H9 (cell line): ENCODE measurements at regions not wholly inside any gene's neighbourhood (a gene's known extent, or its start where the extent isn't known, plus 50 kb on each side); places are given as distances from the start of the nearest gene placed in this dataset.
"Not testable (repeated sequence)": the region's sequence is repeated elsewhere in the genome, so short reads cannot be mapped to it uniquely, and the experiment has no call there.

Experiments
- DNase-seq: peaks from one replicate; pipeline ENCODE4 v3.0.0-alpha.2; 2017
- H2AFZ ChIP-seq: one replicate; pipeline ENCODE4 v1.6.1; 2013; ENCODE audit warnings: mild to moderate bottlenecking, low read length, control low read depth, moderate library complexity
- H2AK5ac ChIP-seq: 2 replicates; pipeline ENCODE4 v1.6.1; 2013; ENCODE audit warnings: low read length, control low read depth, mixed read lengths; ENCODE audit not compliant: insufficient read length
- H2BK120ac ChIP-seq: one replicate; pipeline ENCODE4 v1.6.1; 2013; ENCODE audit warnings: low read depth, mild to moderate bottlenecking, low read length, control low read depth, inconsistent platforms; ENCODE audit not compliant: poor library complexity, severe bottlenecking
- H2BK12ac ChIP-seq: 2 replicates; pipeline ENCODE4 v1.6.1; 2013; ENCODE audit warnings: low read length, control low read depth, mixed read lengths, low read depth; ENCODE audit not compliant: insufficient read length
- H2BK15ac ChIP-seq: 2 replicates; pipeline ENCODE4 v1.6.1; 2013; ENCODE audit warnings: low read depth, low read length, control low read depth
- H2BK20ac ChIP-seq: one replicate; pipeline ENCODE4 v1.6.1; 2013; ENCODE audit warnings: low read depth, mild to moderate bottlenecking, low read length, control low read depth, inconsistent platforms; ENCODE audit not compliant: poor library complexity, severe bottlenecking
- H2BK5ac ChIP-seq: 2 replicates; pipeline ENCODE4 v1.6.1; 2013; ENCODE audit warnings: low read length, control low read depth, mixed read lengths; ENCODE audit not compliant: insufficient read length
- H3K14ac ChIP-seq: 2 replicates; pipeline ENCODE4 v1.6.1; 2013; ENCODE audit warnings: low read length, control low read depth; ENCODE audit not compliant: insufficient read depth
- H3K18ac ChIP-seq: 2 replicates; pipeline ENCODE4 v1.6.1; 2013; ENCODE audit warnings: low read depth, mild to moderate bottlenecking, mixed read lengths, low read length, control low read depth; ENCODE audit not compliant: insufficient read length
- H3K23ac ChIP-seq: 2 replicates; pipeline ENCODE4 v1.6.1; 2013; ENCODE audit warnings: low read length, control low read depth, mixed read lengths, low read depth; ENCODE audit not compliant: insufficient read length
- H3K23me2 ChIP-seq: 2 replicates; pipeline ENCODE4 v1.6.1; 2013; ENCODE audit warnings: low read depth, mild to moderate bottlenecking, mixed read lengths, low read length, control low read depth; ENCODE audit not compliant: insufficient read length, poor library complexity, severe bottlenecking
- H3K27ac ChIP-seq: 2 replicates; pipeline ENCODE4 v1.5.1; 2013; ENCODE audit warnings: low read length, control low read depth, mixed read lengths, low read depth; ENCODE audit not compliant: insufficient read length
- H3K27me3 ChIP-seq: 2 replicates; pipeline ENCODE4 v1.6.1; 2013; ENCODE audit warnings: low read length, control low read depth, inconsistent platforms; ENCODE audit not compliant: insufficient read depth
- H3K4ac ChIP-seq: 2 replicates; pipeline ENCODE4 v1.6.1; 2013; ENCODE audit warnings: low read depth, mild to moderate bottlenecking, control low read depth, inconsistent platforms, low read length, moderate library complexity
- H3K4me1 ChIP-seq: 2 replicates; pipeline ENCODE4 v1.6.1; 2013; ENCODE audit warnings: low read length, control low read depth, inconsistent platforms; ENCODE audit not compliant: insufficient read depth
- H3K4me2 ChIP-seq: 2 replicates; pipeline ENCODE4 v1.6.1; 2013; ENCODE audit warnings: low read length, control low read depth, mixed read lengths; ENCODE audit not compliant: insufficient read length, insufficient read depth
- H3K56ac ChIP-seq: 2 replicates; pipeline ENCODE4 v1.6.1; 2013; ENCODE audit warnings: low read depth, mild to moderate bottlenecking, mixed read lengths, low read length, control low read depth; ENCODE audit not compliant: insufficient read length
- H3K79me1 ChIP-seq: 2 replicates; pipeline ENCODE4 v1.6.1; 2013; ENCODE audit warnings: low read depth, mild to moderate bottlenecking, moderate library complexity, low read length, control low read depth, inconsistent platforms; ENCODE audit not compliant: insufficient read depth, poor library complexity, severe bottlenecking
- H3K79me2 ChIP-seq: 2 replicates; pipeline ENCODE4 v1.6.1; 2013; ENCODE audit warnings: low read length, control low read depth, inconsistent platforms; ENCODE audit not compliant: insufficient read depth
- H3K9ac ChIP-seq: 2 replicates; pipeline ENCODE4 v1.6.1; 2013; ENCODE audit warnings: low read length, control low read depth, mixed read lengths; ENCODE audit not compliant: insufficient read length; ENCODE audit errors: extremely low read depth
- H3K9me3 ChIP-seq: one replicate; pipeline ENCODE4 v1.6.1; 2013; ENCODE audit warnings: low read depth, low read length, inconsistent platforms; ENCODE audit not compliant: control insufficient read depth
- H3T11ph ChIP-seq: one replicate; pipeline ENCODE4 v1.6.1; 2013; ENCODE audit warnings: mild to moderate bottlenecking, low read length, control low read depth, inconsistent platforms
- H4K20me1 ChIP-seq: one replicate; pipeline ENCODE4 v1.6.1; 2013; ENCODE audit not compliant: control insufficient read depth, insufficient read length, insufficient read depth
- H4K5ac ChIP-seq: 2 replicates; pipeline ENCODE4 v1.6.1; 2013; ENCODE audit warnings: low read depth, mild to moderate bottlenecking, mixed read lengths, low read length, control low read depth; ENCODE audit not compliant: insufficient read length
- H4K8ac ChIP-seq: replicated peaks from 2 replicates; pipeline ENCODE4 v1.6.1; 2013; ENCODE audit warnings: low read length, control low read depth, mixed read lengths, low read depth; ENCODE audit not compliant: insufficient read length
- H4K91ac ChIP-seq: 2 replicates; pipeline ENCODE4 v1.6.1; 2013; ENCODE audit warnings: low read depth, mild to moderate bottlenecking, moderate library complexity, mixed read lengths, low read length, control low read depth; ENCODE audit not compliant: insufficient read length
- H3K27ac Mint-ChIP-seq, 3 experiments: 2 replicates in 2 of 3; 3 replicates in 1 of 3; pipeline ENCODE4 v1.8.0; 2020 to 2021; ENCODE audit warnings: mixed read lengths in 3 of 3, mild to moderate bottlenecking in 1 of 3, moderate library complexity in 1 of 3
- H3K27me3 Mint-ChIP-seq: 2 replicates; pipeline ENCODE4 v1.8.0; 2021; ENCODE audit warnings: low read depth, mild to moderate bottlenecking, moderate library complexity, mixed read lengths
- H3K36me3 Mint-ChIP-seq, 3 experiments: 2 replicates in 2 of 3; 3 replicates in 1 of 3; pipeline ENCODE4 v1.8.0; 2020 to 2021; ENCODE audit warnings: low read depth in 3 of 3, mixed read lengths in 3 of 3; ENCODE audit not compliant: insufficient read depth in 1 of 3
- H3K4me1 Mint-ChIP-seq, 2 experiments: 2 replicates each; pipeline ENCODE4 v1.8.0; 2020; ENCODE audit warnings: mixed read lengths in 2 of 2
- H3K4me3 Mint-ChIP-seq, 2 experiments: 2 replicates in 1 of 2; 3 replicates in 1 of 2; pipeline ENCODE4 v1.8.0; 2020 to 2021; ENCODE audit warnings: mild to moderate bottlenecking in 2 of 2, mixed read lengths in 2 of 2, moderate library complexity in 1 of 2
- H3K9me3 Mint-ChIP-seq, 2 experiments: 2 replicates in 1 of 2; 3 replicates in 1 of 2; pipeline ENCODE4 v1.8.0; 2020; ENCODE audit warnings: mild to moderate bottlenecking in 2 of 2, mixed read lengths in 2 of 2, moderate library complexity in 1 of 2
- WGBS: extraction: QIAGEN DNeasy Blood & Tissue Kit; methylation state at CpG from one replicate; pipeline ENCODE4 v1.1.7; 2013; ENCODE audit warnings: missing lambda C conversion rate, low lambda C conversion rate, mixed read lengths; ENCODE audit not compliant: insufficient read length; ENCODE audit errors: extremely low coverage; 5-methylcytosine and 5-hydroxymethylcytosine counted together
- TF ChIP-seq, protein P1 (sequence below): fragments of 200-600 bp; sonication (generic); conservative IDR thresholded peaks from 3 replicates; pipeline ENCODE4 v1.8.0; 2021; ENCODE audit warnings: antibody characterized with exemption, mild to moderate bottlenecking

DNA sequence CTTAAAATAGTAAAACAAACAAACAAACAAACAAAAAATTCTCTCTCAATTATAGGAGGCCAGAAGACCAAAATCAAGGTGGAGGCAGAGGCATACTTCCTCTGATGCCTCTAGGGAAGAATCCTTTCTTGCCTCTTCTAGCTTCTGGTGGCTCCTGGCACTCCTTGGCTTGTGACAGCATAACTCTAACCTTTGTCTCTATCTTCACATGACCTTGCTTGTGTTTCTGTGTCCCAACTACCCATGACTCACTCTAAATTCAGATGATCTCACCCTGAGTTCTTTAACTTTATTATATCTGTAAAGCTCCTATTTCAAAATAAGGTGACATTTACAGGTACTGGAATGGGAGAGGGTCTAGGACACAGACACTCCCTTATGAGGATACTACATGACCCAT lies 88.3 kb upstream of the ANTXRL start:
- Histone ChIP-seq H3K9me3 (no peaks in the 10 kb centered on the region), H4K20me1 (no peaks in the 10 kb centered on the region), H2BK20ac (no peak overlapping the region), H2AFZ (no peak overlapping the region), H3K56ac (no peak overlapping the region), H3K4ac (no peak overlapping the region), H4K91ac (no peak overlapping the region), H4K8ac (no peak overlapping the region), H3K79me1 (no peaks in the 10 kb centered on the region), H3K18ac (no peak overlapping the region), H2BK12ac (no peak overlapping the region), H3K27ac (no peak overlapping the region), H3K27me3 (no peaks in the 10 kb centered on the region), H3K23ac (no peak overlapping the region), H4K5ac (no peak overlapping the region), H2BK5ac (no peak overlapping the region), H3K23me2 (no peaks in the 10 kb centered on the region), H2AK5ac (no peak overlapping the region), H3K79me2 (no peaks in the 10 kb centered on the region), H3K9ac (no peak overlapping the region), H3T11ph (no peak overlapping the region), H2BK15ac (no peak overlapping the region), H3K4me2 (no peak overlapping the region), H3K14ac (no peak overlapping the region), H3K4me1 (no peaks in the 10 kb centered on the region), H2BK120ac (no peak overlapping the region)
- TF ChIP-seq, protein P1, sequence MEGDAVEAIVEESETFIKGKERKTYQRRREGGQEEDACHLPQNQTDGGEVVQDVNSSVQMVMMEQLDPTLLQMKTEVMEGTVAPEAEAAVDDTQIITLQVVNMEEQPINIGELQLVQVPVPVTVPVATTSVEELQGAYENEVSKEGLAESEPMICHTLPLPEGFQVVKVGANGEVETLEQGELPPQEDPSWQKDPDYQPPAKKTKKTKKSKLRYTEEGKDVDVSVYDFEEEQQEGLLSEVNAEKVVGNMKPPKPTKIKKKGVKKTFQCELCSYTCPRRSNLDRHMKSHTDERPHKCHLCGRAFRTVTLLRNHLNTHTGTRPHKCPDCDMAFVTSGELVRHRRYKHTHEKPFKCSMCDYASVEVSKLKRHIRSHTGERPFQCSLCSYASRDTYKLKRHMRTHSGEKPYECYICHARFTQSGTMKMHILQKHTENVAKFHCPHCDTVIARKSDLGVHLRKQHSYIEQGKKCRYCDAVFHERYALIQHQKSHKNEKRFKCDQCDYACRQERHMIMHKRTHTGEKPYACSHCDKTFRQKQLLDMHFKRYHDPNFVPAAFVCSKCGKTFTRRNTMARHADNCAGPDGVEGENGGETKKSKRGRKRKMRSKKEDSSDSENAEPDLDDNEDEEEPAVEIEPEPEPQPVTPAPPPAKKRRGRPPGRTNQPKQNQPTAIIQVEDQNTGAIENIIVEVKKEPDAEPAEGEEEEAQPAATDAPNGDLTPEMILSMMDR, result no peak
- H3K4me1 Mint-ChIP-seq, result no peaks in the 10 kb centered on the region
- H3K9me3 Mint-ChIP-seq, result no peaks in the 10 kb centered on the region
- H3K4me3 Mint-ChIP-seq, result no peak overlapping the region
- DNase-seq, result no peak
- H3K27me3 Mint-ChIP-seq, result peaks cover 2% of the 10 kb centered on the region; the same call in 1 of the 2 replicates
- no peaks in the 10 kb centered on the region for H3K36me3 Mint-ChIP-seq
- no peak overlapping the region for H3K27ac Mint-ChIP-seq

DNA sequence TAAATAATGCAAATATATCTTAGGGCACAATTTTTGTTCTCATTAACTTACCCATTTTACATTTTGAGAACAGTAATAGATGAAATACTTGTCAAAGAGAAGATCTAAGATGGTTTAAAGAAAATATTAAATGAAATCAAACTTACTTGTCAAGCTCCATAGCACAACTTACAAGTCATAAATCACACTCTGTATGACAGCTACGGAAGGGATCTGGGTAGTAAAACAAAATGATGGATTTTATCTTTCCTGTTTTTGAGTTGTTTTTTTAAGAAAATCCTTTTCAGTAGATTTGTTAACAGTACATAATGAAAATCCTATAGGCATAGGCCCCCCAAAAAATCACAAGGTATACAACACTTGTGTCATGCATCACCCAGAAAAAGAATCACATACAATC lies 84.4 kb upstream of the ANTXRL start:
- not testable (repeated sequence) for H3K4me1 ChIP-seq, H3K9me3 Mint-ChIP-seq, H3K4me2 ChIP-seq, H3K9me3 ChIP-seq, H3K23ac ChIP-seq, H2BK20ac ChIP-seq, H4K20me1 ChIP-seq, H3K4me1 Mint-ChIP-seq, H4K5ac ChIP-seq, H3K27ac Mint-ChIP-seq, H3K36me3 Mint-ChIP-seq, H3K4me3 Mint-ChIP-seq, H3K27me3 ChIP-seq, H3K23me2 ChIP-seq, H3K79me2 ChIP-seq, H3T11ph ChIP-seq, H2AK5ac ChIP-seq, H4K91ac ChIP-seq, H3K4ac ChIP-seq, H2BK12ac ChIP-seq, H2BK15ac ChIP-seq, H4K8ac ChIP-seq, H3K27me3 Mint-ChIP-seq, DNase-seq, H3K18ac ChIP-seq, H3K79me1 ChIP-seq, H3K14ac ChIP-seq, H2BK5ac ChIP-seq, H2AFZ ChIP-seq, H3K56ac ChIP-seq, H3K9ac ChIP-seq, H3K27ac ChIP-seq, H2BK120ac ChIP-seq
- WGBS, result no CpG with 5 or more reads among the region's 1 CpG
